NT2/D1 (cell line): ENCODE measurements at regions not wholly inside any gene's neighbourhood (a gene's known extent, or its start where the extent isn't known, plus 50 kb on each side); places are given as distances from the start of the nearest gene placed in this dataset.
"Not testable (repeated sequence)": the region's sequence is repeated elsewhere in the genome, so short reads cannot be mapped to it uniquely, and the experiment has no call there.

Source experiments
- DNase-seq: peaks from one replicate; pipeline ENCODE4 v3.0.0-alpha.2; 2011; ENCODE audit warnings: low read depth, low spot score
- H3K27me3 ChIP-seq: 2 replicates; pipeline ENCODE4 v1.6.0; 2011; ENCODE audit warnings: mild to moderate bottlenecking; ENCODE audit not compliant: insufficient read length, insufficient read depth
- H3K36me3 ChIP-seq: 2 replicates; pipeline ENCODE4 v1.6.1; 2011; ENCODE audit warnings: mild to moderate bottlenecking, low read length, mixed read lengths; ENCODE audit not compliant: insufficient read depth, insufficient read length
- H3K4me1 ChIP-seq: 2 replicates; pipeline ENCODE4 v1.5.1; 2011; ENCODE audit not compliant: insufficient read depth, insufficient read length
- H3K4me3 ChIP-seq: 2 replicates; pipeline ENCODE4 v1.5.1; 2011; ENCODE audit warnings: low read depth; ENCODE audit not compliant: insufficient read length
- H3K9ac ChIP-seq: 2 replicates; pipeline ENCODE4 v1.6.0; 2011; ENCODE audit warnings: low read depth; ENCODE audit not compliant: insufficient read length
- H3K9me3 ChIP-seq: 2 replicates; pipeline ENCODE4 v1.5.1; 2011; ENCODE audit warnings: mild to moderate bottlenecking, low read length; ENCODE audit not compliant: insufficient read depth
- SUZ12 ChIP-seq: IDR thresholded peaks from 2 replicates; pipeline ENCODE4 v1.6.1; 2011; ENCODE audit not compliant: insufficient read length, insufficient read depth; ENCODE audit errors: extremely low read depth
- YY1 ChIP-seq: IDR thresholded peaks from 2 replicates; pipeline ENCODE4 v1.6.1; 2011; ENCODE audit not compliant: insufficient read length, insufficient read depth
- ZNF274 ChIP-seq: IDR thresholded peaks from 2 replicates; pipeline ENCODE4 v1.6.1; 2011; ENCODE audit warnings: mild to moderate bottlenecking, low read depth, low read length

- no peaks in the 10 kb centered on the region; the same call in 1 of the 2 replicates for H3K9me3 ChIP-seq
- H3K4me3 ChIP-seq: no peak overlapping the region
- no peaks in the 10 kb centered on the region for H3K27me3 ChIP-seq
- H3K36me3 ChIP-seq: no peaks in the 10 kb centered on the region
- DNase-seq: no peak
- H3K9ac ChIP-seq: no peak overlapping the region
- no peak for TF ChIP-seq SUZ12
- no peak for TF ChIP-seq YY1
- no peak for TF ChIP-seq ZNF274
- no peaks in the 10 kb centered on the region for H3K4me1 ChIP-seq
Observed at GRCh38 chr21:26246073-26246472, 75.5 kb upstream of the APP start.

- Histone ChIP-seq H3K9ac (no peak overlapping the region), H3K4me3 (no peak overlapping the region), H3K36me3 (no peaks in the 10 kb centered on the region), H3K4me1 (no peaks in the 10 kb centered on the region), H3K9me3 (no peaks in the 10 kb centered on the region; the same call in 1 of the 2 replicates), H3K27me3 (no peaks in the 10 kb centered on the region)
- no peak for TF ChIP-seq SUZ12
- TF ChIP-seq ZNF274: no peak
- no peak for TF ChIP-seq YY1
- DNase-seq: no peak
Observed at GRCh38 chr21:26245428-26245827, 74.9 kb upstream of the APP start.

- TF ChIP-seq YY1 (no peak), ZNF274 (no peak), SUZ12 (no peak)
- Histone ChIP-seq H3K9ac (no peak overlapping the region), H3K36me3 (no peaks in the 10 kb centered on the region), H3K9me3 (peaks cover 6% of the 10 kb centered on the region), H3K27me3 (no peaks in the 10 kb centered on the region), H3K4me3 (no peak overlapping the region), H3K4me1 (no peaks in the 10 kb centered on the region)
- no peak for DNase-seq
Observed at GRCh38 chr21:26238646-26239045, 68.1 kb upstream of the APP start.

DNA sequence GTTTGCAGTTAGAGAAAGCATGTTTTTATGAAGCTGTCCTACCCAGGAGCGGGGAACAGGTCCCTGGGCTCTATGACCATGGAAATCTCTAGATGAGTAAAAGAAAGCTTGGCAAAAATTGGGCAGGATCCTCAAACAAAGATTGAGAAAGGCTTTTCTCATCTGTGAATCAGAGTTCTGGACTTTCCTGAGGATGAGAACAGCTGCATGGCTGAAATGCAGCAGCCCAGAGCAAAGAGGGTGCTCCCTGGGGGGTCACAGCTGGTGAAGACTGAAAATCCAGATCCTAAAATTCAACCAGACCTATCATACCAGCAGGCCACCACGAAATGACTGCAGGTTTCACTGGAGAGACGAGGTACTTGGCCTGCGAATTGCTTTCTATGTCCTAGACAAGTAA, 65.7 kb upstream of the APP start:
- no peak for DNase-seq

GRCh38 chr21:26233297-26233696, 62.7 kb upstream of the APP start:
- H3K9me3 ChIP-seq: peaks cover 13% of the 10 kb centered on the region
- not testable (repeated sequence) for H3K4me1 ChIP-seq, H3K36me3 ChIP-seq, DNase-seq, H3K9ac ChIP-seq, H3K27me3 ChIP-seq, H3K4me3 ChIP-seq

More for the DNA sequence above, 65.7 kb upstream of the APP start:
- no peaks in the 10 kb centered on the region for H3K36me3 ChIP-seq
- H3K4me1 ChIP-seq: no peaks in the 10 kb centered on the region
- no peak overlapping the region for H3K4me3 ChIP-seq
- no peak for TF ChIP-seq YY1
- no peak for TF ChIP-seq ZNF274
- no peak for TF ChIP-seq SUZ12
- H3K27me3 ChIP-seq: no peaks in the 10 kb centered on the region
- no peak overlapping the region for H3K9ac ChIP-seq
- H3K9me3 ChIP-seq: peaks cover 13% of the 10 kb centered on the region

GRCh38 chr21:26232491-26232890, 61.9 kb upstream of the APP start:
- not testable (repeated sequence) for H3K36me3 ChIP-seq, H3K27me3 ChIP-seq, H3K9ac ChIP-seq, H3K4me3 ChIP-seq, DNase-seq, H3K4me1 ChIP-seq
- peaks cover 13% of the 10 kb centered on the region for H3K9me3 ChIP-seq

GRCh38 chr21:26227130-26227529, 56.6 kb upstream of the APP start:
- Histone ChIP-seq H3K4me1 (no peaks in the 10 kb centered on the region), H3K9ac (no peak overlapping the region), H3K4me3 (no peak overlapping the region), H3K9me3 (no peaks in the 10 kb centered on the region; the same call in 1 of the 2 replicates), H3K36me3 (no peaks in the 10 kb centered on the region), H3K27me3 (no peaks in the 10 kb centered on the region)
- DNase-seq: no peak
- TF ChIP-seq YY1 (no peak), ZNF274 (no peak), SUZ12 (no peak)

GRCh38 chr21:26226724-26227123, 56.2 kb upstream of the APP start:
- no peak for DNase-seq
- TF ChIP-seq SUZ12 (no peak), ZNF274 (no peak), YY1 (no peak)
- Histone ChIP-seq H3K9ac (no peak overlapping the region), H3K27me3 (no peaks in the 10 kb centered on the region), H3K4me1 (no peaks in the 10 kb centered on the region), H3K9me3 (no peaks in the 10 kb centered on the region; the same call in 1 of the 2 replicates), H3K36me3 (no peaks in the 10 kb centered on the region), H3K4me3 (no peak overlapping the region)
